ENCODE measurements at regions not wholly inside any gene's neighbourhood (a gene's known extent, or its start where the extent isn't known, plus 50 kb on each side); places are given as distances from the start of the nearest gene placed in this dataset.
A peak's percentile ranks its signal among the peaks of the same experiment; 100 is the strongest.

DNA sequence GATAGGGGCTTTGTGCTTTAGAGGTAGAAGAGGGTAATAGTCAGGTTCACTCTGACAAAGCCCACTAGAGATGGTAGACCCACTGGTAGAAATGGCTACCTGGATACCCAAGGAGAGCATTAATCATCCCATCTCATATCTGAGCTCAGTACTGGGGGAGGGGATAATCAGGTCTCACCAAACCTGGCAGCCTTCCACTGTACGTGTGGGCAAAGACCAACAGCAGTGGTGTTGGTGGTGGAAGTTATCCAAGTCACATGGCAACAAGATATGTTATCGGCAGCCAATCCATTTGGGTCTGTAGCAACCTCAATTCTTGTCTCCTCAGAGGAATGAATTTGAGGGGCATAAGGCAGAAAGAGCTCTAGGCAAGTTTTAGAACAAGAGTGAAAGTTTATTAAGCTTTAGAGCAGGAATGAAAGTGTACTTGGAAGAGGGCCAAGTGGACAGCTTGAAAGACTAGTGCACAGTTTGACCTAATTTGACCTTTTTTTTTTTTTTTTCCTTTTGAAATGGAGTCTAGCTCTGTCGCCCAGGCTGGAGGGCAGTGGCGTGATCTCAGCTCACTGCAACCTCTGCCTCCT, 67.0 kb upstream of the CXCL13 start:
- DNase-seq = peak; percentile 37
